Activated B cell treated with CpG ODN at 0.5 μM for 24 hours (primary cell): ENCODE measurements at regions not wholly inside any gene's neighbourhood (a gene's known extent, or its start where the extent isn't known, plus 50 kb on each side); places are given as distances from the start of the nearest gene placed in this dataset.
"Not testable (repeated sequence)": the region's sequence is repeated elsewhere in the genome, so short reads cannot be mapped to it uniquely, and the experiment has no call there.

Source experiments
- ATAC-seq: fragments of 200-7000 bp; cut with Tn5 transposase; one replicate; pipeline ENCODE4 v1.10.0; 2021; ENCODE audit warnings: low read depth, mild to moderate bottlenecking, moderate library complexity
- CTCF ChIA-PET: fragments of 350-600 bp; sonication (Branson Sonifier 250); formaldehyde crosslinking; loops from one replicate; lab custom pipeline; 2021; ENCODE audit warnings: antibody characterized with exemption; lab: Charles Lee
- POLR2A ChIA-PET: fragments of 350-600 bp; sonication (Branson Sonifier 250); formaldehyde crosslinking; loops from one replicate; lab custom pipeline; 2021; ENCODE audit warnings: antibody characterized with exemption; lab: Charles Lee
- DNase-seq: peaks from one replicate; pipeline ENCODE4 v3.0.0; 2022
- H3K27ac Mint-ChIP-seq: one replicate; pipeline ENCODE4 v1.8.0; 2020; ENCODE audit warnings: mixed read lengths
- H3K27me3 Mint-ChIP-seq: one replicate; pipeline ENCODE4 v1.8.0; 2021; ENCODE audit warnings: mixed read lengths
- H3K36me3 Mint-ChIP-seq: one replicate; pipeline ENCODE4 v1.8.0; 2021; ENCODE audit warnings: low read depth, mixed read lengths
- H3K4me1 Mint-ChIP-seq: one replicate; pipeline ENCODE4 v1.8.0; 2021; ENCODE audit warnings: mixed read lengths
- H3K4me3 Mint-ChIP-seq: one replicate; pipeline ENCODE4 v1.8.0; 2020; ENCODE audit warnings: mild to moderate bottlenecking, mixed read lengths
- H3K9me3 Mint-ChIP-seq: one replicate; pipeline ENCODE4 v1.8.0; 2020; ENCODE audit warnings: mixed read lengths
- CTCF ChIP-seq: fragments of 200-600 bp; IDR thresholded peaks from one replicate; pipeline ENCODE4 v1.8.0; 2022; ENCODE audit warnings: antibody characterized with exemption, mild to moderate bottlenecking
- intact Hi-C: fragments of 100-400 bp; cut with micrococcal nuclease; formaldehyde crosslinking; loops from one replicate; pipeline ENCODE4 v1.15.1; 2024

DNA sequence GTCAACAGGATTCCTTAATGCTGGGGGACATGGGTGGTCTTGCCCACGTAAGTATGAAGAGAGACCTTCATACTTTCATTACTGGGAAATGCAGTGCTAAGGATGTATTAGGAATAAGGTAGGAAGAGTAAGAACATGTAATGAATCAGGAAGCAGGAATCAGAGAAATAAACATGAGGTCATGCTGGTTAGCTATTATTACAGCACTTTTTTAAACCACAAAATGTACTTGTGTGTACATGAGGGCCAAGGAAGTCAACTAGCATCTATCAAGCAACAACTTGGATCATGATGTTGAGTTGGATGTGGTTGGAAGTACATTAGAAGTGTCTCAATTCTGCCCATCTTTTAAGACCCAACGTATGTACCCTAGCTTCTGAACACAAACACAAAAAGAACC, 63.5 kb upstream of the E2F3 start:
- Mint-ChIP-seq H3K9me3 (no peaks in the 10 kb centered on the region), H3K27me3 (peaks cover 10% of the 10 kb centered on the region), H3K27ac (no peak overlapping the region), H3K36me3 (no peaks in the 10 kb centered on the region), H3K4me3 (no peak overlapping the region), H3K4me1 (peaks cover 7% of the 10 kb centered on the region)
- DNase-seq = no peak
- no peak for TF ChIP-seq CTCF
- ChIA-PET CTCF (no interaction called here), POLR2A (interaction anchor here (0.5 kb wide), 1 partner anchor 8 kb away, joined by 3 read pairs; no protein-coding TSS in a partner anchor)
- intact Hi-C loops = no loop called here
- no peak for ATAC-seq

DNA sequence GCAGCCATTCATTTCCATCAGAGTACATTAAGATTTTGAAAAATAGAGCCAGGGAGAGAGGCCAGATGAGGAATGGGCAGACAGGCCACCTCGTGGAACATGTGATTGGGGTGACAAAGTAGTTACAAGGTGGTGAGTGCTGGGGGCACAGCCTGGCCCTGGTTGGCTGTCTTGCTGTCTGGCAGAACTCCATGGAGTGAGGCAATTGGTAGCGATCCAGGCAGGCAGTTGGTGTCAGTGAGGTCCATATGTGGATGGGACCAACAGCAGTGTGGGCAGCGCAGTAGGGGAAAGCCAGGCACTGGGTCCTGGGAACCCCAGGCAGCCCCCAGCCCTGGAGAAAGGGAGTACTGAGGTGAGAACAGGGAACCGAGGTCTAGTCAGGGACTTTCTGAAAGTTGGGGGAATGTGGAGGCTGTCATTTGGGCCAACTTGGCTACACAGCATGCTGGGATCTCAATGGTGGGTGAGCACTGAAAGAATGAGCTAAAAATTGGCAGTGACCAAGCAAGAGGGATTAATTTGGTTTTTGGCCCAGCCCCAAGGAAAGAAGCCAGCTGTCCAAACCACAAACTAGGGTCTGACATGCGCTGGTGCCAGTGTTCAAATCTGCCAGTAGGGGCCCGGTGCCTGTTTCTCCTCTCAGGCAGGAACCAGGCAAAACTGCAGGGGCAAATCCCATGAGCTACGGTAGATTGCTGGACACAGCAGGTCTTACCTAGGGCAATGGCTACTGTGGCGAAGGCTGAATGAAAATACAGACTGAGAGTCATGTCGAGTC, 61.4 kb upstream of the E2F3 start:
- no peak overlapping the region for H3K4me3 Mint-ChIP-seq

GRCh38 chr6:20341096-20341495, 60.6 kb upstream of the E2F3 start:
- CTCF ChIA-PET = no interaction called here

More for the DNA sequence above, 61.4 kb upstream of the E2F3 start:
- H3K4me1 Mint-ChIP-seq = peaks cover 7% of the 10 kb centered on the region
- no peak for DNase-seq
- ATAC-seq = no peak
- POLR2A ChIA-PET = interaction anchor here (0.7 kb wide), 1 partner anchor 56 kb away, joined by 3 read pairs; no protein-coding TSS in a partner anchor
- H3K9me3 Mint-ChIP-seq = no peaks in the 10 kb centered on the region
- no peak for TF ChIP-seq CTCF
- intact Hi-C loops = no loop called here
- no peaks in the 10 kb centered on the region for H3K36me3 Mint-ChIP-seq
- H3K27me3 Mint-ChIP-seq = no peaks in the 10 kb centered on the region
- no peak overlapping the region for H3K27ac Mint-ChIP-seq
- CTCF ChIA-PET = no interaction called here

DNA sequence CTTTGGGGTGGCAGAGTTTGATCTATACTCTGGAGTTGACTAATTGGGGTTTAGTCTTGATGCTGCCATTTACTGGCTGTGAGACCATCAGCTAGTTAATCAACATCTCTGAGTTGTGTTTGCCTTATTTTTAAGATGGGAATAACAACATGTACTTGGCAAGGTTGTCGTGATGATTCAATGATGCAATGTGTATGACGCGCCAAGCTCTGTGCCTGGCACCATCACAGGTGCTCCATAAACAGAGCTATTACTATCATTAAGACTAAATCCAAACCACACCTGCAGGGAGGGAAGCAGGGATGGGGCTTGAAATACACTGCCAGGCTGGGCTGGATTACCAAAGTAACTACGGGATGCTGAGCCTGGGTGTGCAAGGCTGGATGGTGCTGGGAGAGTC, 60.1 kb upstream of the E2F3 start:
- intact Hi-C loops = no loop called here
- Mint-ChIP-seq H3K4me3 (no peak overlapping the region), H3K9me3 (no peaks in the 10 kb centered on the region), H3K27me3 (no peaks in the 10 kb centered on the region), H3K36me3 (no peaks in the 10 kb centered on the region), H3K27ac (no peak overlapping the region), H3K4me1 (no peaks in the 10 kb centered on the region)
- CTCF ChIA-PET = interaction anchor here (0.8 kb wide), 1 partner anchor 187 kb away, joined by 3 read pairs; no protein-coding TSS in a partner anchor
- POLR2A ChIA-PET = no interaction called here
- ATAC-seq (no peak), DNase-seq (no peak)
- no peak for TF ChIP-seq CTCF

More at GRCh38 chr6:20341096-20341495, 60.6 kb upstream of the E2F3 start:
- Mint-ChIP-seq H3K27me3 (no peaks in the 10 kb centered on the region), H3K9me3 (no peaks in the 10 kb centered on the region), H3K4me1 (peaks cover 2% of the 10 kb centered on the region), H3K27ac (no peak overlapping the region), H3K4me3 (no peak overlapping the region), H3K36me3 (no peaks in the 10 kb centered on the region)
- no peak for TF ChIP-seq CTCF
- ATAC-seq (no peak), DNase-seq (no peak)
- POLR2A ChIA-PET = no interaction called here
- intact Hi-C loops = no loop called here

- intact Hi-C loops = not testable (repeated sequence)
- ChIA-PET CTCF (interaction anchor here (0.9 kb wide), 1 partner anchor 10 kb away, joined by 3 read pairs; no protein-coding TSS in a partner anchor), POLR2A (interaction anchor here (0.7 kb wide), 1 partner anchor 9 kb away, joined by 3 read pairs; no protein-coding TSS in a partner anchor)
Measured at GRCh38 chr6:20346948-20347347, 54.7 kb upstream of the E2F3 start.

More at GRCh38 chr6:20346948-20347347, 54.7 kb upstream of the E2F3 start:
- DNase-seq, H3K4me3 Mint-ChIP-seq, H3K4me1 Mint-ChIP-seq, H3K27ac Mint-ChIP-seq, H3K27me3 Mint-ChIP-seq, H3K36me3 Mint-ChIP-seq, ATAC-seq, H3K9me3 Mint-ChIP-seq: not testable (repeated sequence)
